MM.1S (cell line): ENCODE measurements at regions not wholly inside any gene's neighbourhood (a gene's known extent, or its start where the extent isn't known, plus 50 kb on each side); places are given as distances from the start of the nearest gene placed in this dataset.
"Not testable (repeated sequence)": the region's sequence is repeated elsewhere in the genome, so short reads cannot be mapped to it uniquely, and the experiment has no call there.

ENCODE experiments used
- EZH2 ChIP-seq: fragments of 300-600 bp; sonication (generic); optimal IDR thresholded peaks from 2 replicates; pipeline ENCODE3; 2017; ENCODE audit warnings: low read depth, mild to moderate bottlenecking, antibody characterized with exemption, low read length, mixed read lengths
- EZH2phosphoT487 ChIP-seq: fragments of 300-600 bp; sonication (generic); IDR thresholded peaks from 2 replicates; pipeline ENCODE4 v1.6.1; 2018; ENCODE audit warnings: antibody characterized with exemption, low read length
- TF ChIP-seq, protein P1 (sequence below): fragments of 300-600 bp; sonication (generic); IDR thresholded peaks from 2 replicates; pipeline ENCODE4 v1.5.1; 2016; ENCODE audit warnings: antibody characterized with exemption, low read length, mixed read lengths

DNA sequence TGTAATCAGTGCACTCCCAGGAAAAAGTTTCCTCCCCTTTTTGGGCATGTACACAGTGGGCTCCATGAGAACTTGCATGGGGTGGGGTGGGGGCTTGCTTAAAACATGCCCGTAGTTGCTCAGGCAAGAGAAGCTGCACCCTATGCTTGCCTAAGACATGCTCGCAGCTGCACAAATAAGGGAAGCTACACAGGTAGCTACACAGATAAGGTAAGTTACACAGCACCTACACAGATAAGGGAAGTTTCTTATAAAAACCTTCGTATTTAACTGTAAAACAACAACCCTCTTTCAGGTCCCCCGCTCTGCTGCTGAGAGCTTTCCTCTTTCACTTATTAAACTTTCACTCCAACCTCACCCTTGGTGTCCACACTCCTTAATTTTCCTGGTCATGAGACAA lies 105.4 kb downstream of the TRIM69 start:
- not testable (repeated sequence) for TF ChIP-seq EZH2, EZH2phosphoT487
- TF ChIP-seq, protein P1, sequence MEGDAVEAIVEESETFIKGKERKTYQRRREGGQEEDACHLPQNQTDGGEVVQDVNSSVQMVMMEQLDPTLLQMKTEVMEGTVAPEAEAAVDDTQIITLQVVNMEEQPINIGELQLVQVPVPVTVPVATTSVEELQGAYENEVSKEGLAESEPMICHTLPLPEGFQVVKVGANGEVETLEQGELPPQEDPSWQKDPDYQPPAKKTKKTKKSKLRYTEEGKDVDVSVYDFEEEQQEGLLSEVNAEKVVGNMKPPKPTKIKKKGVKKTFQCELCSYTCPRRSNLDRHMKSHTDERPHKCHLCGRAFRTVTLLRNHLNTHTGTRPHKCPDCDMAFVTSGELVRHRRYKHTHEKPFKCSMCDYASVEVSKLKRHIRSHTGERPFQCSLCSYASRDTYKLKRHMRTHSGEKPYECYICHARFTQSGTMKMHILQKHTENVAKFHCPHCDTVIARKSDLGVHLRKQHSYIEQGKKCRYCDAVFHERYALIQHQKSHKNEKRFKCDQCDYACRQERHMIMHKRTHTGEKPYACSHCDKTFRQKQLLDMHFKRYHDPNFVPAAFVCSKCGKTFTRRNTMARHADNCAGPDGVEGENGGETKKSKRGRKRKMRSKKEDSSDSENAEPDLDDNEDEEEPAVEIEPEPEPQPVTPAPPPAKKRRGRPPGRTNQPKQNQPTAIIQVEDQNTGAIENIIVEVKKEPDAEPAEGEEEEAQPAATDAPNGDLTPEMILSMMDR, result not testable (repeated sequence)
